GM15510 (cell line): ENCODE measurements at regions not wholly inside any gene's neighbourhood (a gene's known extent, or its start where the extent isn't known, plus 50 kb on each side); places are given as distances from the start of the nearest gene placed in this dataset.

Experiments used
- POLR2A ChIP-seq: IDR thresholded peaks from 3 replicates; pipeline ENCODE4 v1.6.1; 2011; ENCODE audit warnings: borderline replicate concordance; ENCODE audit not compliant: insufficient read length; ENCODE audit errors: extremely low read depth

DNA sequence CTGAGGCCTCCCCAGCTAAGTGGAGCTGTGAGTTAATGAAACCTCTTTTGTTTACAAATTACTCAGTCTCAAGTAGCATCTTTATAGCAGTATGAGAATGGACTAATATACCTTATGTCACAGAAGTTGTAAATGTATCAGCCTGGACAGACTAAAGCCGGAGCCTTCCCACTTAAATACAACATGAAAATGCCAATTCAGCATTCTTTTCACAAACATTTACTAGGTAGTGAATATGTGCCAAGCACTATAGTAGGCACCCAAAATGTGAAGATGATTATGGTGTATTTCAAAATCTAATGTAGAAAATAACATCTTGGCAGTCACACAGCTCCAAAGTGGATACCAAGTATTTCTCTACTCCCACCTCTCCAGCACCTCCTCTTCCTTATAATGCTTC, 693.0 kb downstream of the KCNJ2 start:
- no peak for TF ChIP-seq POLR2A

- TF ChIP-seq POLR2A: no peak
Measured at GRCh38 chr17:70863436-70864248, 694.3 kb downstream of the KCNJ2 start.

DNA sequence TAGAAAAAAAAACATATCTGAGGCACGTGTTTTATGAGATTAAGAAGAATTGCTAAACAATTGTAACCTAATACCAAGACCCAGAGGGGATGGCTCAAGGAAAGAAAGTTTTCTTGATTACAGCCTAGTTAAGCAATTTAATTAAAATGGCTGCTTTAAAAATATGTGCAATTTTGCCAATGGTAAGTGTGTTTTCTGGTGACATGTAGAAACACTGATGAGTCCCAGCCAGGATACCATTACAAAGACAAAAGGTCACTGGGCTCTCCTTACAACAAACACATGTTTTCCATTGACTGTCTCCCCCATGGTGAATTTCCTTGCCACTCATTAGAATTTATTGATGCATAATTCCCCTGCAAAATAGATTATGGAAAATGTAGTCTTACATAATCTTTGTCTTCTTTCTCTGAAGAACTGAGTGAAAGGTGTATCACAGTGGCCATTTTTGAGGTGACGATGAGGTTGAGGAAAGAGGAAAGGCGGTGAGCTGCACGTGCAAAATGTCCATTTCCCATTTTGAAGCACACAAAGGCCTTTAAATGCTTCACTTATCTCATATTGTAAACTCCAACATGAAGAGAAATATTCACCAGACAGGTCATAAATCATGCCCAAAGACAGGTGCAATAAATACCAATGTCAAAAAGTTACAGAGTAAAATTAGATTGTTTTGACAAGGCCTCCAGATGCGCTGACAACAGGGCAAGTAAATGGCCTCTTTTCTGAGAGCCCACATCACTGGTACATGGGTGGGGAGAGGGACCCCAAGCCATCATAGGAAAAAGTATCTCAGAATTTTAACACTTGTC, 696.9 kb downstream of the KCNJ2 start:
- TF ChIP-seq POLR2A: no peak

- no peak for TF ChIP-seq POLR2A
Measured at GRCh38 chr17:70868149-70868548, 698.8 kb downstream of the KCNJ2 start.

GRCh38 chr17:70869402-70870085, 700.2 kb downstream of the KCNJ2 start:
- TF ChIP-seq POLR2A: no peak

DNA sequence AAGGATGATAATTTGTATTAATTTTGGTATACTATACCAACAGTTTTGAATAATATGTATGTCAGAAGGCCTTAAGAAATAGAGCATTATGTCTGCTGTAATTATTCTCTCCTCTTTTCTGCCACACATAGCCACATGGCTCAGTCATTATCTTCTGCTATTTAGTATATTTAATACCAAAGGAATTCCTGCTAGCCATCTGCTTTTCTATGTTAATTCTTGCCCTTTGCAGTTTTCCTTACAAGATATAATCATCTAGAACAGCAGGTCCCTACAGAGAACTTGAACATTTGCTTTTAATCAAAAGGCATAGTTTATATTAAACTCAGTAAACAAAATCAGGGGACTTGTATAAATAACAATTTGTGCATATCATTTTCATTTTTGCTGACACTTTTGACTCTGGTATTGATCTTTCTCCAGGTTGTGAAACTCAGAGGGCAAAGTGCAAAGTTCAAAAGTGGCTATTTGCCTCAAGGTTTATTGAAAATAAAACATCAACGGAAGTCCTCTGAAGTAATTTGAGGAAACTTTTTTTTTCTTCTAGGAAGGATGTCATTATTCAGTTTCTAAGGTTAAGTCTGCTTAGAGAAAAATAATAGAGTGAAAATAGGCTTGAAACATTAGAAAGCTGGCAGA, 702.0 kb downstream of the KCNJ2 start:
- TF ChIP-seq POLR2A: no peak

DNA sequence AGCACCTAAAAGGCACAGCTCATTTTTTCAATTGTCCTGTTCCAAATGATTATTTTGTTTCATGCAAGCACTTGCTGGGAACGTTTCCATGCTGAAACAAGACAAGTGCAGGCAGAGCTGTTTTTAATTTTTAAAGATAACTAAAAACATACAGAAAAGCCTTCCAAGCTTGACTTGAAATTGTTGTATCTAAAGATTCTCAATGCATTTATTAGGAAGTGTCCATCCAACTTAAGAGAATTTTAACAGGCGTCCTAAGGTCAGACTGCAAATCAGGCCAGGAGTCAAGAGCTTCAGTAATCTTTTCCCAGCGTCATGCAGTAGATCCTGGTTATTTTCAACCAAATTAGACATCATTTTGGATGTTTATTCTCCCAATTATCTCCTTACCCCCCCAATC, 702.8 kb downstream of the KCNJ2 start:
- no peak for TF ChIP-seq POLR2A

GRCh38 chr17:70875729-70876310, 706.5 kb downstream of the KCNJ2 start:
- TF ChIP-seq POLR2A: no peak

GRCh38 chr17:70878879-70879278, 709.5 kb downstream of the KCNJ2 start:
- no peak for TF ChIP-seq POLR2A

- TF ChIP-seq POLR2A: no peak
Measured at GRCh38 chr17:70879401-70879800, 710.1 kb downstream of the KCNJ2 start.

DNA sequence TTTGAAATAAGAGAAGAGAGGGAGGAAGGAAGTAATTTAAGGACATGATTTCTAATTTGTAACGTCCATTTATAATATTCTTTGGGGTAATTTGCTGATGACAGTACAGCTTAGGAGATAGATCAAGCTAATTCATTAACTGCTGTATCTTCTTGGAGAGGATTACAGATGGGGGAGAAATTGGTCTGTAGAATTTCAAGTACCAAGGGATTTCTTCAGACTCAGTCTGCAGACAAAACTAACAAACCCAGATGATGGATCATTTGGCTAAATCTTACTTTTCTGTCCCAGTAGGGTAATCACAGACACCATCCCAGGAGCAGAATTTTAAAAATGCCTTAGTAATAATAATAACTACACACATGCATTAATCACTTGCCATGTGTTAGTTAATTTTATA, 711.8 kb downstream of the KCNJ2 start:
- TF ChIP-seq POLR2A: no peak

DNA sequence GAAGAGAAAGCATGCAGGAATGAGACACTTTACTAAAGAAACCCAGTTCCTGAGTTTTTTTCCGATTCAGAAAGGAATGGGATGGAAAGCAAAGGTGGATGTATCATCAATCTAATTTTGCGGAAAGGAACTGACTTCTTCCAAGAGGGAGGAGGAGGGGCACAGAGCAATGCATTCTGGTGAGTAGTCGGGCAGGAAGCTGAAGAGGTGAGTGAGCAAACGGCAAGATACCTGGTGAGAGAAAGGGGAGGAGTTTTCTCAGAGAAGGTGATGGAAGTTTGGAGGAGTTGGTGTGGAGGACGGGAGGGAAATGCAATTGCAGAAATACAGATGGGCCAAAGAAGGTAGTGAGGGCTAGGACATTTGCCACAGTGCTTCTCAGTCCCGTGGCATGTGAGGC, 713.2 kb downstream of the KCNJ2 start:
- TF ChIP-seq POLR2A: no peak

DNA sequence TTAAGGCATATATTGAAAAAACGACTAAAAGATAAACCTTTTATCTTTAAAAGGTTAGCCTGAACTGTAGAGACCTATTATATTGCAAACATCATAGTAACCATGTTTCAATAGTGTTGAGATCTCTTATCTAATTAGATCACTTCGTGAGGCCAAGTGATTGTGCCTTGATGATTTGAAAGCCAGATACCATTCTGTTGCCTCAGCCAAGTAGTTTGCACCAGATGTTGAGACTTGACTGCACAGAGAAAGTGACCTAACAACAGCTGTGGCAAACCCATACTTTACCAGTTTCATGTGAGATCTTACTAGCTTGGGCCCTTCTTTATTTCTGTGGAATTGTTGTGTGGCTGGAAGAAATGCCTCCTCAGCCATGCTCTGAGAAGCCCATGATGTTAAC, 717.3 kb downstream of the KCNJ2 start:
- no peak for TF ChIP-seq POLR2A

DNA sequence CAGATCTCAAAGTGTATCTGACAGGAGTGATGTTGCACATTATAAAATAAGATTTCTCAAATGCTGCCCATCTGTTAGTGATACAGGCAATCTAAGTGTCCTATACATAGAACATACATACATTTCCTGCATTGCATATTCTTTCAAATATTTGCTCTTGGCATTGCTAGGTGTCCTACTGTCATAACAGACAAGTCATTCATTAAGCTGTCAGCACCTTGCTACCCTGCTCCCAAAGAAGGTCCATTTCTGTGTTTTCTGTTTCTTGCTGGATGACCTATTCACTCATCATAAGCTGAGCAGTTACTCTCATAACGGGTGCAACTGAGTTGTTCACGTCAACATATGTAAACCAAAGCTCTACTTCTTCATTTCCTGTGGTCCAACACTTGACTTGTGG, 719.0 kb downstream of the KCNJ2 start:
- TF ChIP-seq POLR2A: no peak
